MM.1S (cell line): ENCODE measurements at regions not wholly inside any gene's neighbourhood (a gene's known extent, or its start where the extent isn't known, plus 50 kb on each side); places are given as distances from the start of the nearest gene placed in this dataset.
A peak's percentile ranks its signal among the peaks of the same experiment; 100 is the strongest.

ENCODE experiments used
- DNase-seq: peaks from one replicate; pipeline ENCODE4 v3.0.0-alpha.2; 2015
- H2AFZ ChIP-seq: fragments of 300-600 bp; sonication (generic); 2 replicates; pipeline ENCODE4 v1.6.0; 2016; ENCODE audit warnings: antibody characterized with exemption, low read length
- H3F3A ChIP-seq: fragments of 300-600 bp; sonication (generic); 2 replicates; pipeline ENCODE4 v1.6.1; 2016; ENCODE audit warnings: mild to moderate bottlenecking, antibody characterized with exemption, low read length, moderate library complexity, mixed read lengths; ENCODE audit not compliant: insufficient read depth
- H3K27ac ChIP-seq: fragments of 300-600 bp; sonication (generic); 2 replicates; pipeline ENCODE4 v1.5.1; 2016; ENCODE audit warnings: mild to moderate bottlenecking, low read length
- H3K27me3 ChIP-seq: fragments of 300-600 bp; sonication (generic); replicated peaks from 2 replicates; pipeline ENCODE4 v1.6.0; 2016; ENCODE audit warnings: low read length; ENCODE audit not compliant: insufficient read depth
- H3K36me3 ChIP-seq: fragments of 300-600 bp; sonication (generic); replicated peaks from 2 replicates; pipeline ENCODE4 v1.6.1; 2016; ENCODE audit warnings: mild to moderate bottlenecking, low read length, mixed read lengths; ENCODE audit not compliant: insufficient read depth
- H3K4me1 ChIP-seq: fragments of 300-600 bp; sonication (generic); 2 replicates; pipeline ENCODE4 v1.6.1; 2016; ENCODE audit warnings: low read length, mixed read lengths
- H3K4me2 ChIP-seq: fragments of 300-600 bp; sonication (generic); 2 replicates; pipeline ENCODE4 v1.6.0; 2016; ENCODE audit warnings: low read depth, low read length
- H3K4me3 ChIP-seq: fragments of 300-600 bp; sonication (generic); 2 replicates; pipeline ENCODE4 v1.5.1; 2016; ENCODE audit warnings: low read length, mixed read lengths
- H3K79me2 ChIP-seq: fragments of 300-600 bp; sonication (generic); 2 replicates; pipeline ENCODE4 v1.6.1; 2016; ENCODE audit warnings: mixed run types, low read length, mixed read lengths
- H3K9ac ChIP-seq: fragments of 300-600 bp; sonication (generic); 2 replicates; pipeline ENCODE4 v1.6.1; 2016; ENCODE audit warnings: low read length, mixed read lengths
- H3K9me2 ChIP-seq: fragments of 300-600 bp; sonication (generic); replicated peaks from 2 replicates; pipeline ENCODE4 v1.6.1; 2016; ENCODE audit warnings: mild to moderate bottlenecking, low read length, mixed read lengths; ENCODE audit not compliant: insufficient read depth
- H3K9me3 ChIP-seq: fragments of 300-600 bp; sonication (generic); replicated peaks from 2 replicates; pipeline ENCODE4 v1.6.1; 2016; ENCODE audit warnings: mild to moderate bottlenecking, low read length, mixed read lengths; ENCODE audit not compliant: insufficient read depth
- H4K20me1 ChIP-seq: fragments of 300-600 bp; sonication (generic); 2 replicates; pipeline ENCODE4 v1.6.1; 2016; ENCODE audit warnings: mild to moderate bottlenecking, low read length, moderate library complexity, mixed read lengths; ENCODE audit not compliant: insufficient read depth
- EZH2 ChIP-seq: fragments of 300-600 bp; sonication (generic); optimal IDR thresholded peaks from 2 replicates; pipeline ENCODE3; 2017; ENCODE audit warnings: low read depth, mild to moderate bottlenecking, antibody characterized with exemption, low read length, mixed read lengths
- EZH2phosphoT487 ChIP-seq: fragments of 300-600 bp; sonication (generic); IDR thresholded peaks from 2 replicates; pipeline ENCODE4 v1.6.1; 2018; ENCODE audit warnings: antibody characterized with exemption, low read length
- TF ChIP-seq, protein P1 (sequence below): fragments of 300-600 bp; sonication (generic); IDR thresholded peaks from 2 replicates; pipeline ENCODE4 v1.5.1; 2016; ENCODE audit warnings: antibody characterized with exemption, low read length, mixed read lengths

GRCh38 chr13:94860981-94861407 is 148.6 kb upstream of the SOX21 start:
- H3K4me3 ChIP-seq = peak overlapping the region; percentile 16; the same call in 1 of the 2 replicates
- no peaks in the 10 kb centered on the region for H3K27me3 ChIP-seq
- DNase-seq = no peak

GRCh38 chr13:94859811-94860210 is 147.5 kb upstream of the SOX21 start:
- Histone ChIP-seq H3K27me3 (no peaks in the 10 kb centered on the region), H3K9ac (no peak overlapping the region), H3K4me2 (no peak overlapping the region), H4K20me1 (no peaks in the 10 kb centered on the region), H3K9me3 (no peaks in the 10 kb centered on the region), H3F3A (no peaks in the 10 kb centered on the region), H3K4me1 (no peaks in the 10 kb centered on the region), H3K79me2 (no peaks in the 10 kb centered on the region), H3K9me2 (no peaks in the 10 kb centered on the region), H3K36me3 (no peaks in the 10 kb centered on the region), H3K27ac (no peak overlapping the region), H2AFZ (no peak overlapping the region), H3K4me3 (no peak overlapping the region)
- no peak for TF ChIP-seq EZH2phosphoT487
- TF ChIP-seq, protein P1, sequence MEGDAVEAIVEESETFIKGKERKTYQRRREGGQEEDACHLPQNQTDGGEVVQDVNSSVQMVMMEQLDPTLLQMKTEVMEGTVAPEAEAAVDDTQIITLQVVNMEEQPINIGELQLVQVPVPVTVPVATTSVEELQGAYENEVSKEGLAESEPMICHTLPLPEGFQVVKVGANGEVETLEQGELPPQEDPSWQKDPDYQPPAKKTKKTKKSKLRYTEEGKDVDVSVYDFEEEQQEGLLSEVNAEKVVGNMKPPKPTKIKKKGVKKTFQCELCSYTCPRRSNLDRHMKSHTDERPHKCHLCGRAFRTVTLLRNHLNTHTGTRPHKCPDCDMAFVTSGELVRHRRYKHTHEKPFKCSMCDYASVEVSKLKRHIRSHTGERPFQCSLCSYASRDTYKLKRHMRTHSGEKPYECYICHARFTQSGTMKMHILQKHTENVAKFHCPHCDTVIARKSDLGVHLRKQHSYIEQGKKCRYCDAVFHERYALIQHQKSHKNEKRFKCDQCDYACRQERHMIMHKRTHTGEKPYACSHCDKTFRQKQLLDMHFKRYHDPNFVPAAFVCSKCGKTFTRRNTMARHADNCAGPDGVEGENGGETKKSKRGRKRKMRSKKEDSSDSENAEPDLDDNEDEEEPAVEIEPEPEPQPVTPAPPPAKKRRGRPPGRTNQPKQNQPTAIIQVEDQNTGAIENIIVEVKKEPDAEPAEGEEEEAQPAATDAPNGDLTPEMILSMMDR = no peak
- no peak for TF ChIP-seq EZH2
- DNase-seq = no peak

More at GRCh38 chr13:94860981-94861407, 148.6 kb upstream of the SOX21 start:
- Histone ChIP-seq H3K27ac (no peak overlapping the region), H3K9me2 (no peaks in the 10 kb centered on the region), H3K9me3 (no peaks in the 10 kb centered on the region), H3F3A (no peaks in the 10 kb centered on the region), H3K4me2 (peak overlapping the region; percentile 26; the same call in 1 of the 2 replicates), H2AFZ (0 out of 2 replicates have a peak overlapping the region, but pooled peaks have one; percentile 49), H3K36me3 (no peaks in the 10 kb centered on the region), H3K9ac (no peak overlapping the region), H4K20me1 (no peaks in the 10 kb centered on the region), H3K4me1 (no peaks in the 10 kb centered on the region), H3K79me2 (no peaks in the 10 kb centered on the region)
- no peak for TF ChIP-seq EZH2phosphoT487
- no peak for TF ChIP-seq EZH2
- TF ChIP-seq, protein P1 = no peak

GRCh38 chr13:94859278-94859691 is 146.9 kb upstream of the SOX21 start:
- no peak overlapping the region for H3K4me3 ChIP-seq
- no peak overlapping the region for H3K4me2 ChIP-seq
- no peak overlapping the region for H3K9ac ChIP-seq
- TF ChIP-seq EZH2 (no peak), EZH2phosphoT487 (no peak)
- TF ChIP-seq, protein P1 = no peak
- H3K27me3 ChIP-seq = no peaks in the 10 kb centered on the region
- H4K20me1 ChIP-seq = no peaks in the 10 kb centered on the region
- no peaks in the 10 kb centered on the region for H3K9me2 ChIP-seq
- no peaks in the 10 kb centered on the region for H3F3A ChIP-seq
- H2AFZ ChIP-seq = no peak overlapping the region
- H3K9me3 ChIP-seq = no peaks in the 10 kb centered on the region
- H3K4me1 ChIP-seq = no peaks in the 10 kb centered on the region
- DNase-seq = no peak
- H3K27ac ChIP-seq = no peak overlapping the region
- no peaks in the 10 kb centered on the region for H3K36me3 ChIP-seq
- H3K79me2 ChIP-seq = no peaks in the 10 kb centered on the region
